SK-N-SH treated with all-trans-retinoic acid at 6 μM for 48 hours (cell line): ENCODE measurements at regions not wholly inside any gene's neighbourhood (a gene's known extent, or its start where the extent isn't known, plus 50 kb on each side); places are given as distances from the start of the nearest gene placed in this dataset.
A peak's percentile ranks its signal among the peaks of the same experiment; 100 is the strongest.

Source experiments
- ATAC-seq: fragments of 200-7000 bp; cut with Tn5 transposase; 3 replicates; pipeline ENCODE4 v1.9.1; 2020; ENCODE audit warnings: mild to moderate bottlenecking, moderate library complexity
- ARNTL ChIP-seq: fragments of 450-650 bp; formaldehyde crosslinking; IDR thresholded peaks from 2 replicates; pipeline ENCODE4 v1.5.0; 2020; ENCODE audit warnings: low read depth, mild to moderate bottlenecking, moderate library complexity, borderline replicate concordance
- CSDC2 ChIP-seq: fragments of 250-450 bp; sonication (Bioruptor Pico); IDR thresholded peaks from 2 replicates; pipeline ENCODE4 v1.5.0; 2020; ENCODE audit warnings: mild to moderate bottlenecking, moderate library complexity
- ESRRG ChIP-seq: fragments of 250-450 bp; sonication (Bioruptor Pico); IDR thresholded peaks from 2 replicates; pipeline ENCODE4 v1.6.1; 2021; ENCODE audit warnings: mild to moderate bottlenecking
- GLIS3 ChIP-seq: fragments of 250-450 bp; sonication (Bioruptor Pico); IDR thresholded peaks from 2 replicates; pipeline ENCODE4 v1.5.0; 2020; ENCODE audit warnings: mild to moderate bottlenecking, moderate library complexity
- ISL1 ChIP-seq: fragments of 250-450 bp; sonication (Bioruptor Pico); IDR thresholded peaks from 2 replicates; pipeline ENCODE4 v2.1.2; 2022; ENCODE audit warnings: mild to moderate bottlenecking, moderate library complexity
- OSR1 ChIP-seq: fragments of 250-450 bp; sonication (Bioruptor Pico); IDR thresholded peaks from 2 replicates; pipeline ENCODE4 v1.8.0; 2022; ENCODE audit warnings: moderate library complexity, mild to moderate bottlenecking, inconsistent platforms
- PATZ1 ChIP-seq: fragments of 250-450 bp; sonication (Bioruptor Pico); IDR thresholded peaks from 2 replicates; pipeline ENCODE4 v1.8.0; 2020; ENCODE audit warnings: mild to moderate bottlenecking, moderate library complexity, borderline replicate concordance
- POU6F1 ChIP-seq: fragments of 250-450 bp; sonication (Bioruptor Pico); IDR thresholded peaks from 2 replicates; pipeline ENCODE4 v1.8.0; 2021; ENCODE audit warnings: low read depth, mild to moderate bottlenecking, moderate library complexity, borderline replicate concordance
- SNAI2 ChIP-seq: fragments of 250-450 bp; sonication (Bioruptor Pico); IDR thresholded peaks from 2 replicates; pipeline ENCODE4 v1.5.0; 2020; ENCODE audit warnings: mild to moderate bottlenecking, moderate library complexity
- TCF4 ChIP-seq: fragments of 250-450 bp; sonication (Bioruptor Pico); IDR thresholded peaks from 2 replicates; pipeline ENCODE4 v1.8.0; 2021; ENCODE audit warnings: mild to moderate bottlenecking, moderate library complexity, borderline replicate concordance
- TOX ChIP-seq: fragments of 250-450 bp; sonication (Bioruptor Pico); IDR thresholded peaks from 2 replicates; pipeline ENCODE4 v1.8.0; 2021; ENCODE audit warnings: mild to moderate bottlenecking, moderate library complexity, borderline replicate concordance
- TSHZ2 ChIP-seq: fragments of 250-450 bp; sonication (Bioruptor Pico); IDR thresholded peaks from 2 replicates; pipeline ENCODE4 v1.5.0; 2020; ENCODE audit warnings: mild to moderate bottlenecking, moderate library complexity
- ZC3H10 ChIP-seq: fragments of 250-450 bp; sonication (Bioruptor Pico); IDR thresholded peaks from 2 replicates; pipeline ENCODE4 v1.5.1; 2021; ENCODE audit warnings: mild to moderate bottlenecking, moderate library complexity
- ZFP3 ChIP-seq: fragments of 250-450 bp; sonication (Bioruptor Pico); IDR thresholded peaks from 2 replicates; pipeline ENCODE4 v1.5.0; 2020; ENCODE audit warnings: mild to moderate bottlenecking, moderate library complexity
- ZFP30 ChIP-seq: fragments of 450-650 bp; formaldehyde crosslinking; IDR thresholded peaks from 2 replicates; pipeline ENCODE4 v1.5.0; 2022; ENCODE audit warnings: mild to moderate bottlenecking, moderate library complexity
- ZNF565 ChIP-seq: fragments of 450-650 bp; formaldehyde crosslinking; conservative IDR thresholded peaks from 2 replicates; pipeline ENCODE4 v1.5.0; 2020; ENCODE audit warnings: low read depth, mild to moderate bottlenecking, moderate library complexity
- ZNF70 ChIP-seq: fragments of 450-650 bp; formaldehyde crosslinking; IDR thresholded peaks from 2 replicates; pipeline ENCODE4 v1.5.0; 2020; ENCODE audit warnings: mild to moderate bottlenecking, moderate library complexity

GRCh38 chr7:112939574-112940313, 146.9 kb downstream of the GPR85 start (continued):
- TF ChIP-seq TSHZ2 (CRISPR knock-in tag): peak; percentile 36; the same call in 1 of the 2 replicates
- peak; percentile 52; the same call in 1 of the 2 replicates for TF ChIP-seq TCF4 (CRISPR knock-in tag)

DNA sequence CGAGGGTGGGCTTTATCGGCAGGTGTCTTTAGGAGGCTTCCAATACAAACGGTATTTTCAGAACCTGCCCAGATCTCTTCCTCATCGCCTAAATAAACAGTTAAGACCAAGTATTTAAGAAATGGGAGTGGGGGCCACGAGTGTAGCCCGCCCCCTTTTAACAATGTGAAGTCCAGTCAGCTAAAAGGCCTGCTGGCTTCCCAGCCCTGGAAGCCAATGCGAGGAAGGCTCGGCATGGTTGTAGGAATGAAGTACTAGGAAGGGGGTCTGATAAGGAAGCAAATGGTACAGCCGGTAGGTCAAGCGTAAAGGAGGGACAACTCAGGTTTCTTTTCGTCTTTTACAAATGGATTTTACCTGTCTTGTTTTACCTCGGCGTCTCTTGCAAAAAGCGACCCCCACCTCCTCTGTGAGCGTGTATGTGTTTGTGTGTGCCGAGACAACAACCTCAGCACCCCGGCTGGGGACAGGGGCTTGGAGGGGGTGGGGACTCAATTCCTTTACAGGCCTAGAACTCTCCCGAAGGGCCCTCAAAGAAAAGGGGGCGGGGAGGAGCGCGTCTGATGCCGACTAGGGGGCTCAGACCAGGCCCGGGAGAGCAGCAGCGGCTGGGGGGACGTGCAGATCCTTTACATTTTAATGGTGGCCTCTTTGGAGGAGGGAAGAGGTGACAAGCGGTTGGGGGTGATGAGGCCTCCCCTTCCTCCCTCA, 147.6 kb downstream of the GPR85 start:
- ATAC-seq: peak; percentile 44
- TF ChIP-seq ZFP30 (CRISPR knock-in tag): no peak
- peak; percentile 50; the same call in 1 of the 2 replicates for TF ChIP-seq PATZ1 (CRISPR knock-in tag)

DNA sequence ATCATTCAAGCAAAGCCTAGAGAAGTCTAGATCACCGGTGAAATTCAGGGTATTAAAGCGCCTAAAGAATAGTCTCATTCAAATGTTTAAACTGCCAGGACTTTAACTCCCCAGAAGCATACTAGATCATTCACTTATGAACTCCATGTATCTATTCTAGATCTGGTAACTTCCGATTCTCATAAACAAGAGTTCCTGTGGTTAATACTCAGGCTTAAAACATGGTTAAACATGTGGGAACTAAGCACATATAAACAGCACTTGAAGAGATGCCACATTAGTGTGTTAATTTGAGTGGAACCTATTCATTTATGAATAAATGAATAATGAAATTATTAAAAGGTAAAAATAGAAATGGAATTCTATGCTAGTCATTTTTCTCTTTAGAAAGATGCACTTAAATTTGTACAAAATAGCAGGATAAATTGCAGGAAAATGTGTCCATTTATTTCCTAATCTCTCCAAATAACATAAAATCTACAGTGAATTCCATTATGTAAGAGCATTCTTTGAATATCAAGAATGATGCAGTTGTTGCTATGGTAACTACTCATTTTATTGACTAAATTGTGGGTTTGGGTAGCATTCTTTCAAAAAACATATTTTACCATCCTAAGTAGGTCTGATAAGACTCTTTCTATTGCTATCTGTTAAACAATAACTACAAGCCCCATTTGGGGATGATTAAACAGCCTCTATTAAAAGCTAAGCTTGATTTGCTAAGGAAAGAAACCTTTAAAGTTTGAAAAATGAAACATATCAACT, 147.6 kb upstream of the TMEM168 start:
- TF ChIP-seq ISL1 (peak; percentile 64), PATZ1 (CRISPR knock-in tag) (no peak), ZC3H10 (CRISPR knock-in tag) (no peak), ZNF70 (CRISPR knock-in tag) (no peak), SNAI2 (CRISPR knock-in tag) (no peak), TOX (CRISPR knock-in tag) (no peak), POU6F1 (CRISPR knock-in tag) (no peak)
- TF ChIP-seq, all 23 proteins: peak for 1
- ATAC-seq: no peak

DNA sequence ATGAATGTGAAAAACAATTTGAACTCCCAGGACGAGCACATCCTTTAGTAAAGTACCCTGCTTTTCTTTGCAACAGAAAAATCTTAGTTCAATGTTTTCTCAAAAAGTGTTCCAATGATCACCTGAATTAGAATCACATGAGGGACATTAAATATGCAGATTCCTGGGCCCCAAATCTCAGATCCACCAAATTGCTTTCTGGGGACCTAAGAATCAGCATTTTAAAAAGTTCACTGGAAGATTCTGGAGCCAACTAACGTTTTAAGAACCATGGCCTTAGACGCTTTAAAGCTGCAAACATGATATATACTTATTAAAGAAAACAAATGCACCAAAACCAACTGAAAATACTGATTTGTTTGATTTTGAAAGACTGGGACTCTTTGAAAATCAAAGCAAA, 143.4 kb upstream of the TMEM168 start:
- ATAC-seq: no peak
- no peak for TF ChIP-seq ZFP3 (CRISPR knock-in tag)
- TF ChIP-seq ESRRG (CRISPR knock-in tag): no peak
- TF ChIP-seq TSHZ2 (CRISPR knock-in tag): no peak
- TF ChIP-seq ARNTL (CRISPR knock-in tag): no peak
- TF ChIP-seq GLIS3: no peak
- no peak for TF ChIP-seq POU6F1 (CRISPR knock-in tag)
- no peak for TF ChIP-seq PATZ1 (CRISPR knock-in tag)
- no peak for TF ChIP-seq OSR1 (CRISPR knock-in tag)
- TF ChIP-seq SNAI2 (CRISPR knock-in tag): no peak
- no peak for TF ChIP-seq TOX (CRISPR knock-in tag)
- no peak for TF ChIP-seq ZNF565 (CRISPR knock-in tag)
- no peak for TF ChIP-seq ZFP30 (CRISPR knock-in tag)
- TF ChIP-seq CSDC2 (CRISPR knock-in tag): no peak
